Gastrocnemius medialis (tissue), 4 donors: ENCODE measurements at regions not wholly inside any gene's neighbourhood (a gene's known extent, or its start where the extent isn't known, plus 50 kb on each side); places are given as distances from the start of the nearest gene placed in this dataset.

Experiments
- POLR2A ChIP-seq, 2 donors: fragments of 450-650 bp; IDR thresholded peaks; one replicate each; pipeline ENCODE4 v1.6.1; 2017; ENCODE audit warnings: antibody characterized with exemption in 2 of 2, mild to moderate bottlenecking in 2 of 2, moderate library complexity in 2 of 2
- TF ChIP-seq, protein P1 (sequence below), 5 experiments: fragments of 450-650 bp in 3 of 5; fragments of 200-600 bp in 2 of 5; sonication (generic) in 2 of 5; IDR thresholded peaks in 4 of 5; conservative IDR thresholded peaks in 1 of 5; 1 replicate in 4 of 5; 2 replicates in 1 of 5; pipeline ENCODE4 v1.5.1; 2016 to 2019; ENCODE audit warnings: antibody characterized with exemption in 5 of 5, mild to moderate bottlenecking in 3 of 5, moderate library complexity in 3 of 5

DNA sequence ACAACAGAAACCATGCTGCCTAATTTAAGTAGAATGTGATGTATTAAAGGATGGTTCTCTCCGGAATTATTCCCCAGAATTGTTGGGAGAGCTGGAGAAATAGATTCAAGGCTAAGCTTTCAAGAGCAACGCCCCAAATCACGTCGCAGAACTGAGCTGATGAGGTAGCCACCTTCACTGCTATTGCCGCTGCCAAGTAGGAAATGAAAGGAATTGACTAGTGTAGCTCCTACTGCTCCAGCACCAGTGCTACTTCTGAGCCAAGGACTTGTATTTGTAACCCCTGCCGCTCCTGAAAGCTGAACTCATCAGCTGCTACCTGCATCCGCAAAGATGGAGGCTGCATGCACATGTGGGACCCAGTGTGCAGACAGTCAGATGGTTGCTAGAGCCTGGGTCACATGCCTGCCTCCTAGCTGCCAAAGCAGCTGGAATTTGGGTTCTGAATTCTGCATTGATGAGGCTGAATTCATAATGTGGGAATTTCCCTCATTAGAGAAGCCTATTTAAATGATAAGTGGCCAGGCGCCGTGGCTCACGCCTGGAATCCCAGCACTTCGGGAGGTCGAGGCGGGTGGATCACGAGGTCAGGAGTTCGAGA is 173.9 kb downstream of the PDGFRA start:
- TF ChIP-seq, protein P1, sequence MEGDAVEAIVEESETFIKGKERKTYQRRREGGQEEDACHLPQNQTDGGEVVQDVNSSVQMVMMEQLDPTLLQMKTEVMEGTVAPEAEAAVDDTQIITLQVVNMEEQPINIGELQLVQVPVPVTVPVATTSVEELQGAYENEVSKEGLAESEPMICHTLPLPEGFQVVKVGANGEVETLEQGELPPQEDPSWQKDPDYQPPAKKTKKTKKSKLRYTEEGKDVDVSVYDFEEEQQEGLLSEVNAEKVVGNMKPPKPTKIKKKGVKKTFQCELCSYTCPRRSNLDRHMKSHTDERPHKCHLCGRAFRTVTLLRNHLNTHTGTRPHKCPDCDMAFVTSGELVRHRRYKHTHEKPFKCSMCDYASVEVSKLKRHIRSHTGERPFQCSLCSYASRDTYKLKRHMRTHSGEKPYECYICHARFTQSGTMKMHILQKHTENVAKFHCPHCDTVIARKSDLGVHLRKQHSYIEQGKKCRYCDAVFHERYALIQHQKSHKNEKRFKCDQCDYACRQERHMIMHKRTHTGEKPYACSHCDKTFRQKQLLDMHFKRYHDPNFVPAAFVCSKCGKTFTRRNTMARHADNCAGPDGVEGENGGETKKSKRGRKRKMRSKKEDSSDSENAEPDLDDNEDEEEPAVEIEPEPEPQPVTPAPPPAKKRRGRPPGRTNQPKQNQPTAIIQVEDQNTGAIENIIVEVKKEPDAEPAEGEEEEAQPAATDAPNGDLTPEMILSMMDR (IDR thresholded peaks at IDR 0.05 in 4 of 5, conservative IDR thresholded peaks at IDR 0.05 in 1 of 5), result no peak
- TF ChIP-seq POLR2A (IDR thresholded peaks at IDR 0.05), result no peak
